ENCODE measurements at regions not wholly inside any gene's neighbourhood (a gene's known extent, or its start where the extent isn't known, plus 50 kb on each side); places are given as distances from the start of the nearest gene placed in this dataset.

GRCh38 chr5:88393042-88393441, 124.4 kb upstream of the TMEM161B start:
- H3K4me3 ChIP-seq (replicated peaks in 1 of 2; ENCODE audit: low read depth in 2 of 2, low read length in 2 of 2) = no peak overlapping the region
- no peak for TF ChIP-seq CTCF (IDR thresholded peaks at IDR 0.05; ENCODE audit: low read depth, low read length)
- no peak for DNase-seq (ENCODE audit: low read depth in 2 of 2)

- no peak for TF ChIP-seq CTCF (IDR thresholded peaks at IDR 0.05; ENCODE audit: low read depth, low read length)
- no peak overlapping the region for H3K4me3 ChIP-seq (replicated peaks in 1 of 2; ENCODE audit: low read depth in 2 of 2, low read length in 2 of 2)
- DNase-seq (ENCODE audit: low read depth in 2 of 2) = no peak
Measured at GRCh38 chr5:88391991-88392390, 123.3 kb upstream of the TMEM161B start.

- DNase-seq (ENCODE audit: low read depth in 2 of 2) = no peak
- TF ChIP-seq CTCF (IDR thresholded peaks at IDR 0.05; ENCODE audit: low read depth, low read length) = no peak
- H3K4me3 ChIP-seq (replicated peaks in 1 of 2; ENCODE audit: low read depth in 2 of 2, low read length in 2 of 2) = no peak overlapping the region
Measured at GRCh38 chr5:88391116-88391515, 122.5 kb upstream of the TMEM161B start.

- no peak for DNase-seq (ENCODE audit: low read depth in 2 of 2)
- TF ChIP-seq CTCF (IDR thresholded peaks at IDR 0.05; ENCODE audit: low read depth, low read length) = no peak
- H3K4me3 ChIP-seq (replicated peaks in 1 of 2; ENCODE audit: low read depth in 2 of 2, low read length in 2 of 2) = no peak overlapping the region
Measured at GRCh38 chr5:88390481-88390880, 121.8 kb upstream of the TMEM161B start.

GRCh38 chr5:88390096-88390441, 121.4 kb upstream of the TMEM161B start:
- no peak overlapping the region for H3K4me3 ChIP-seq (replicated peaks in 1 of 2; ENCODE audit: low read depth in 2 of 2, low read length in 2 of 2)
- DNase-seq (ENCODE audit: low read depth in 2 of 2) = no peak
- TF ChIP-seq CTCF (IDR thresholded peaks at IDR 0.05; ENCODE audit: low read depth, low read length) = no peak

- H3K4me3 ChIP-seq (replicated peaks in 1 of 2; ENCODE audit: low read depth in 2 of 2, low read length in 2 of 2) = no peak overlapping the region
- no peak for TF ChIP-seq CTCF (IDR thresholded peaks at IDR 0.05; ENCODE audit: low read depth, low read length)
- no peak for DNase-seq (ENCODE audit: low read depth in 2 of 2)
Measured at GRCh38 chr5:88389338-88390095, 120.9 kb upstream of the TMEM161B start.
